AG04450 (cell line): ENCODE measurements at regions not wholly inside any gene's neighbourhood (a gene's known extent, or its start where the extent isn't known, plus 50 kb on each side); places are given as distances from the start of the nearest gene placed in this dataset.

ENCODE experiments used
- CTCF ChIA-PET: fragments of 300-600, 350-600 bp; formaldehyde crosslinking; extraction: SDS; loops from one replicate; lab custom pipeline; 2022; ENCODE audit warnings: antibody characterized with exemption, inconsistent platforms; lab: Charles Lee
- POLR2A ChIA-PET: fragments of 350-600 bp; formaldehyde crosslinking; extraction: SDS; loops from one replicate; lab custom pipeline; 2021; ENCODE audit warnings: antibody characterized with exemption, inconsistent platforms; lab: Yijun Ruan, JAX
- DNase-seq: peaks from one replicate; pipeline ENCODE4 v3.0.0-alpha.2; 2011; ENCODE audit warnings: low read depth, low spot score
- H3K27ac ChIP-seq: one replicate; pipeline ENCODE4 v1.5.1; 2012; ENCODE audit warnings: low read depth, low read length, control low read depth
- H3K27me3 ChIP-seq: one replicate; pipeline ENCODE4 v1.6.0; 2012; ENCODE audit warnings: low read length; ENCODE audit not compliant: control insufficient read depth, insufficient read depth
- H3K4me3 ChIP-seq: 2 replicates; pipeline ENCODE4 v1.5.1; 2011; ENCODE audit warnings: mild to moderate bottlenecking, low read depth, low read length, control low read depth
- H3K9me3 ChIP-seq: 2 replicates; pipeline ENCODE4 v1.5.1; 2012; ENCODE audit warnings: low read length; ENCODE audit not compliant: control insufficient read depth, insufficient read depth
- TF ChIP-seq, protein P1 (sequence below): IDR thresholded peaks from 2 replicates; pipeline ENCODE4 v1.5.1; 2011; ENCODE audit warnings: low read depth, low read length, control low read depth, inconsistent platforms

GRCh38 chr5:147018812-147019211, 140.3 kb upstream of the PPP2R2B start:
- no peak for DNase-seq
- H3K9me3 ChIP-seq: peaks cover 2% of the 10 kb centered on the region; the same call in 1 of the 2 replicates
- no peak overlapping the region for H3K4me3 ChIP-seq
- no peaks in the 10 kb centered on the region for H3K27me3 ChIP-seq
- ChIA-PET POLR2A (no interaction called here), CTCF (no interaction called here)
- TF ChIP-seq, protein P1, sequence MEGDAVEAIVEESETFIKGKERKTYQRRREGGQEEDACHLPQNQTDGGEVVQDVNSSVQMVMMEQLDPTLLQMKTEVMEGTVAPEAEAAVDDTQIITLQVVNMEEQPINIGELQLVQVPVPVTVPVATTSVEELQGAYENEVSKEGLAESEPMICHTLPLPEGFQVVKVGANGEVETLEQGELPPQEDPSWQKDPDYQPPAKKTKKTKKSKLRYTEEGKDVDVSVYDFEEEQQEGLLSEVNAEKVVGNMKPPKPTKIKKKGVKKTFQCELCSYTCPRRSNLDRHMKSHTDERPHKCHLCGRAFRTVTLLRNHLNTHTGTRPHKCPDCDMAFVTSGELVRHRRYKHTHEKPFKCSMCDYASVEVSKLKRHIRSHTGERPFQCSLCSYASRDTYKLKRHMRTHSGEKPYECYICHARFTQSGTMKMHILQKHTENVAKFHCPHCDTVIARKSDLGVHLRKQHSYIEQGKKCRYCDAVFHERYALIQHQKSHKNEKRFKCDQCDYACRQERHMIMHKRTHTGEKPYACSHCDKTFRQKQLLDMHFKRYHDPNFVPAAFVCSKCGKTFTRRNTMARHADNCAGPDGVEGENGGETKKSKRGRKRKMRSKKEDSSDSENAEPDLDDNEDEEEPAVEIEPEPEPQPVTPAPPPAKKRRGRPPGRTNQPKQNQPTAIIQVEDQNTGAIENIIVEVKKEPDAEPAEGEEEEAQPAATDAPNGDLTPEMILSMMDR: no peak
- H3K27ac ChIP-seq: no peak overlapping the region

DNA sequence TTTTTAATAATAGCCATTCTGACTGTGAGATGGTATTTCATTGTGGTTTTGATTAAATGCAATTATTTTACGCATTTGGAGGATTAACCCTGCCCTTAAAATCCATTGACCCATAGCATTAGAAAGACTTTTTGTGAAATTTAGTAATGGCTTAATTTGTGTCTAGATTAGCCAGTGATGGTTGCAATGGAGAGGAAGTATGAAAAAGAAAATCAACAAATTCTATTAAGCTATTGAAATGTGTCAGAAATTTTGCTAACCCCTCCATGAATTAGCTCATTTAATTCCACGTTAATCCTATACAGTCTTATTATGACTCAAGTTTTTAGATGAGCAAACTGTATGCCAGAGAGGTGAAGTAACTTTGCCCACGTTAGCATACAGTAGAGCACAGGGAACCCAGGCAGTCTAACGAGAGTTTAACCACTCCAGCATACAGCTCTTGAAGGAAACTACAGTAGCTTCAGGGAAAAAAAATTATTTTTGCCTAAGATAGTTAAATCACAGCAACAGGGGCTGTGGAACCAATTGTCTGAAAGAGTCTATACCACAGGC, 158.2 kb upstream of the PPP2R2B start:
- ChIA-PET POLR2A (no interaction called here), CTCF (interaction anchor here (0.6 kb wide), 1 partner anchor 540 kb away, joined by 5 read pairs; no protein-coding TSS in a partner anchor)
- H3K27ac ChIP-seq: no peak overlapping the region
- TF ChIP-seq, protein P1: no peak
- H3K9me3 ChIP-seq: no peaks in the 10 kb centered on the region
- no peak for DNase-seq
- H3K27me3 ChIP-seq: no peaks in the 10 kb centered on the region
- no peak overlapping the region for H3K4me3 ChIP-seq

GRCh38 chr5:147037515-147038205, 159.1 kb upstream of the PPP2R2B start:
- H3K27ac ChIP-seq: no peak overlapping the region
- no peaks in the 10 kb centered on the region for H3K27me3 ChIP-seq
- POLR2A ChIA-PET: no interaction called here
- no peak overlapping the region for H3K4me3 ChIP-seq
- H3K9me3 ChIP-seq: no peaks in the 10 kb centered on the region
- DNase-seq: no peak
- CTCF ChIA-PET: no interaction called here
- TF ChIP-seq, protein P1: no peak

GRCh38 chr5:147040856-147041255, 162.3 kb upstream of the PPP2R2B start:
- H3K9me3 ChIP-seq: no peaks in the 10 kb centered on the region
- DNase-seq: no peak
- CTCF ChIA-PET: interaction anchor here (1.1 kb wide), 1 partner anchor 148 kb away, joined by 5 read pairs; no protein-coding TSS in a partner anchor
- POLR2A ChIA-PET: no interaction called here
- H3K27ac ChIP-seq: no peak overlapping the region
- no peak overlapping the region for H3K4me3 ChIP-seq
- TF ChIP-seq, protein P1: no peak
- no peaks in the 10 kb centered on the region for H3K27me3 ChIP-seq

DNA sequence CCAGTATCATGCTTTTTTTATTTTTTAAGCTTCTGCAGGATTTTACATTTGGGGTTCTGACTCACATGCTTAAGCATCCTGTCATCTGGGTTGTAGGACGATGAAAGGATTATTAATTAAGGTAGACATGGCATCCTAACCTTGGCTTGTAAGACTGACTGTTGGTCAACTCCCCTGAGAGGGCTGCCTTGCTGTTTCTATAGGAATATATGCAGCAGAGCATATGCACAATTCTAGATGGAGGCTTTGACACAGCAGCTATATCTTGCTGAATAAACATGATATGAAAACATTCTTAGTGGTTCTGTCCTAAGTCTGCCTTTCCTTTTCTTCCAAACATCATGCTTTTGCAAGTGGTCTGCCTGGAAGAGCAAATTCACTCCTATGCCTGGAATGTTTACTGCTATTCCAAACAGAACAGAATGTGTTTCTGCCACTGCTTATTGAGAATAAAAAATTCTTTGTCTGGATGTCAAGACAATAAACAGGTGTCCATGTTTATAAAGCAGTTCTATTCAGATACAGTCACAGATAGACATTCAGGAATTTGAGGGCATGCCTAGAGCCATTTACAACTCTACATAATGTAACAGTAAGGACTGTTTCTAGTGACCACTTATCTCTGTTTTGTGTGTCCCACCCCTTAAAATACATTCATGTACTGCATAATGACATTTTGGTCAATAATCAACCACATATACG, 166.2 kb upstream of the PPP2R2B start:
- Histone ChIP-seq H3K27me3 (no peaks in the 10 kb centered on the region), H3K4me3 (no peak overlapping the region), H3K9me3 (no peaks in the 10 kb centered on the region), H3K27ac (no peak overlapping the region)
- ChIA-PET CTCF (no interaction called here), POLR2A (no interaction called here)
- no peak for DNase-seq
- TF ChIP-seq, protein P1: no peak
